Heart left ventricle (tissue), 13 donors: ENCODE measurements at regions not wholly inside any gene's neighbourhood (a gene's known extent, or its start where the extent isn't known, plus 50 kb on each side); places are given as distances from the start of the nearest gene placed in this dataset.

Experiments
- POLR2A ChIP-seq, 2 donors: fragments of 450-650 bp; IDR thresholded peaks; one replicate each; pipeline ENCODE4 v1.6.1; 2017; ENCODE audit warnings: antibody characterized with exemption in 2 of 2, mild to moderate bottlenecking in 2 of 2, moderate library complexity in 2 of 2
- TF ChIP-seq, protein P1 (sequence below), 12 donors: fragments of 200-600 bp; sonication (generic) in 4 of 12; IDR thresholded peaks; one replicate each; pipeline versions ENCODE4 v1.5.0 to v1.8.0; 2018 to 2022; ENCODE audit warnings: antibody characterized with exemption in 12 of 12, mild to moderate bottlenecking in 5 of 12
- donor health status: ischemic (EF 13 %, LVEDD 7.1; RV severe dilation, severe dysfunction).
- donor health status: DM: no; HTN: yes; CAD: no.
- donor health status: DM: no; HTN: no; CAD: no.
- donor health status: ischemic (EF 25% LVEDD 6.9; RV normal size, moderate dysfunction).
- donor health status: ischemic (EF 25% LVEDD 5.7; RV mildly dilated, moderate dysfunction).
- donor health status: ischemic (EF 35%, LVEDD 5.7; RV mildly dilated, moderate dysfunction).
- donor health status: nonischemic (EF 11% LVEDD 7.7; RV severe dilation, severe dysfunction).
- donor health status: DM: yes; HTN: yes; CAD: no.
- donor health status: PGD.
- donor health status: ischemic (EF 29% LVEDD 5.4; RV normal size, mild dysfunction).
- donor health status: nonischemic (EF 23%, LVEDD 6.1; RV moderate dilation, normal function).

DNA sequence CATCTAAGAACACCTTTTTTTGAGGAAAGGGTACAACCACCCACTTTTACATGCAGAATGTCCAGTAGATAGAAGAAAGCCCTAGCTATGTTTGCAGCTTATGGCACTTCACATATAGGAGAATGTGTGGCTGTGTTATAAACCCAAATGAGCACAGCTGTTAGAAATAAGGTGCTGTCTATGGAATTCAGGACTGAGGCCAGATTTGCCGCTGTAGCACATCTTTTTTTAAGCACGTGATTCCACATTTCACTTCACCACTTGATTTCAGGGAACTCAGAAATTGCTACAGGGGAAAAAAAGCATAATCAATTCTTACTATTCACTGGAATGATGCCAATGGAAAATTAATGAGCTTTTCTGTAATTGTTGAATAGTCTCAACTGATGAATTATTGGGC lies 147.2 kb upstream of the ADAMTS5 start:
- TF ChIP-seq POLR2A (IDR thresholded peaks at IDR 0.05) = no peak
- TF ChIP-seq, protein P1, sequence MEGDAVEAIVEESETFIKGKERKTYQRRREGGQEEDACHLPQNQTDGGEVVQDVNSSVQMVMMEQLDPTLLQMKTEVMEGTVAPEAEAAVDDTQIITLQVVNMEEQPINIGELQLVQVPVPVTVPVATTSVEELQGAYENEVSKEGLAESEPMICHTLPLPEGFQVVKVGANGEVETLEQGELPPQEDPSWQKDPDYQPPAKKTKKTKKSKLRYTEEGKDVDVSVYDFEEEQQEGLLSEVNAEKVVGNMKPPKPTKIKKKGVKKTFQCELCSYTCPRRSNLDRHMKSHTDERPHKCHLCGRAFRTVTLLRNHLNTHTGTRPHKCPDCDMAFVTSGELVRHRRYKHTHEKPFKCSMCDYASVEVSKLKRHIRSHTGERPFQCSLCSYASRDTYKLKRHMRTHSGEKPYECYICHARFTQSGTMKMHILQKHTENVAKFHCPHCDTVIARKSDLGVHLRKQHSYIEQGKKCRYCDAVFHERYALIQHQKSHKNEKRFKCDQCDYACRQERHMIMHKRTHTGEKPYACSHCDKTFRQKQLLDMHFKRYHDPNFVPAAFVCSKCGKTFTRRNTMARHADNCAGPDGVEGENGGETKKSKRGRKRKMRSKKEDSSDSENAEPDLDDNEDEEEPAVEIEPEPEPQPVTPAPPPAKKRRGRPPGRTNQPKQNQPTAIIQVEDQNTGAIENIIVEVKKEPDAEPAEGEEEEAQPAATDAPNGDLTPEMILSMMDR (IDR thresholded peaks at IDR 0.05) = no peak
